ENCODE measurements at regions not wholly inside any gene's neighbourhood (a gene's known extent, or its start where the extent isn't known, plus 50 kb on each side); places are given as distances from the start of the nearest gene placed in this dataset.

GRCh38 chr11:113553235-113553634, 78.0 kb upstream of the DRD2 start:
- DNase-seq = no peak

- no peak for DNase-seq
Observed at GRCh38 chr11:113552271-113552670, 77.1 kb upstream of the DRD2 start.

- DNase-seq = no peak
Observed at GRCh38 chr11:113551645-113552044, 76.4 kb upstream of the DRD2 start.

GRCh38 chr11:113549611-113550578, 74.7 kb upstream of the DRD2 start:
- no peak for DNase-seq

GRCh38 chr11:113549061-113549460, 73.9 kb upstream of the DRD2 start:
- no peak for DNase-seq

- no peak for DNase-seq
Observed at GRCh38 chr11:113547739-113548138, 72.5 kb upstream of the DRD2 start.

GRCh38 chr11:113546757-113547507, 71.7 kb upstream of the DRD2 start:
- DNase-seq = no peak

GRCh38 chr11:113542420-113542819, 67.2 kb upstream of the DRD2 start:
- DNase-seq = no peak

- DNase-seq = no peak
Observed at GRCh38 chr11:113540416-113541330, 65.5 kb upstream of the DRD2 start.

GRCh38 chr11:113538451-113539412, 63.5 kb upstream of the DRD2 start:
- DNase-seq = no peak

- DNase-seq = no peak
Observed at GRCh38 chr11:113534625-113535024, 59.4 kb upstream of the DRD2 start.

GRCh38 chr11:113533425-113533698, 58.2 kb upstream of the DRD2 start:
- no peak for DNase-seq

- DNase-seq = peak; percentile 82
Observed at GRCh38 chr11:113532697-113533424, 57.7 kb upstream of the DRD2 start.

GRCh38 chr11:113531575-113532451, 56.6 kb upstream of the DRD2 start:
- DNase-seq = no peak

- no peak for DNase-seq
Observed at GRCh38 chr11:113531083-113531482, 55.9 kb upstream of the DRD2 start.

GRCh38 chr11:113529606-113530005, 54.4 kb upstream of the DRD2 start:
- no peak for DNase-seq

- no peak for DNase-seq
Observed at GRCh38 chr11:113528982-113529381, 53.8 kb upstream of the DRD2 start.

- DNase-seq = no peak
Observed at GRCh38 chr11:113526521-113526920, 51.3 kb upstream of the DRD2 start.

Data from activated CD8-positive, alpha-beta memory T cell treated with anti-CD3 and anti-CD28 coated beads, Interleukin-2, amount 50 U/mL, for 48 hours (primary cell).